ENCODE measurements at regions not wholly inside any gene's neighbourhood (a gene's known extent, or its start where the extent isn't known, plus 50 kb on each side); places are given as distances from the start of the nearest gene placed in this dataset.

- no peaks in the 10 kb centered on the region for H3K79me1 ChIP-seq (replicated peaks; ENCODE audit: low read length, poor library complexity, severe bottlenecking)
- H4K91ac ChIP-seq (ENCODE audit: low read length), result no peak overlapping the region
- no peak overlapping the region for H3K4me3 ChIP-seq (ENCODE audit: insufficient read depth in 1 of 2, low read depth in 1 of 2, low read length in 2 of 2)
- H2BK5ac ChIP-seq (ENCODE audit: low read depth, low read length, poor library complexity, severe bottlenecking), result no peak overlapping the region
- 95% methylated on average over 3 of the region's 3 CpGs for WGBS
- H2BK15ac ChIP-seq (ENCODE audit: low read depth, poor library complexity, severe bottlenecking), result no peak overlapping the region
- H3K9ac ChIP-seq (ENCODE audit: low read length), result no peak overlapping the region
- no peak overlapping the region for H2BK12ac ChIP-seq (ENCODE audit: low read length in 2 of 2)
- H4K8ac ChIP-seq (ENCODE audit: low read length), result no peak overlapping the region
- H3K36me3 ChIP-seq (ENCODE audit: control insufficient read depth in 1 of 2, insufficient read depth in 2 of 2, low read depth in 1 of 2, low read length in 2 of 2), result no peaks in the 10 kb centered on the region
- no peaks in the 10 kb centered on the region for H3K4me1 ChIP-seq (ENCODE audit: control insufficient read depth, insufficient read depth, low read depth, low read length)
- H2AK5ac ChIP-seq (ENCODE audit: low read length, severe bottlenecking), result no peak overlapping the region
- H2BK120ac ChIP-seq (ENCODE audit: low read depth, low read length), result no peak overlapping the region
- H3K27me3 ChIP-seq (ENCODE audit: control insufficient read depth in 1 of 2, insufficient read depth in 1 of 2, low read length in 2 of 2), result peaks cover 9 to 12% of the 10 kb centered on the region in 2 experiments
- no peak overlapping the region for H3K23ac ChIP-seq (ENCODE audit: low read length in 2 of 2)
- no peak overlapping the region for H2AFZ ChIP-seq (ENCODE audit: low read depth, low read length)
- no peak overlapping the region for H3K4me2 ChIP-seq (ENCODE audit: low read length, poor library complexity, severe bottlenecking)
- H3K14ac ChIP-seq (ENCODE audit: low read length in 2 of 2), result no peak overlapping the region
- H3K18ac ChIP-seq (ENCODE audit: low read depth in 1 of 2, low read length in 2 of 2), result no peak overlapping the region
- H3K9me3 ChIP-seq (ENCODE audit: control insufficient read depth, low read length), result no peaks in the 10 kb centered on the region
- DNase-seq, result no peak
- H3K4ac ChIP-seq (ENCODE audit: low read depth in 1 of 2, low read length in 2 of 2), result no peak overlapping the region
- H3K27ac ChIP-seq (ENCODE audit: low read length, poor library complexity, severe bottlenecking), result no peak overlapping the region
Observed at GRCh38 chr1:208537198-208537597, 293.0 kb upstream of the PLXNA2 start.

GRCh38 chr1:208538078-208538477, 293.9 kb upstream of the PLXNA2 start:
- no peak overlapping the region for H4K8ac ChIP-seq (ENCODE audit: low read length)
- no peak overlapping the region for H3K4me2 ChIP-seq (ENCODE audit: low read length, poor library complexity, severe bottlenecking)
- H3K79me1 ChIP-seq (replicated peaks; ENCODE audit: low read length, poor library complexity, severe bottlenecking), result no peaks in the 10 kb centered on the region
- no peak overlapping the region for H2BK15ac ChIP-seq (ENCODE audit: low read depth, poor library complexity, severe bottlenecking)
- no peaks in the 10 kb centered on the region for H3K9me3 ChIP-seq (ENCODE audit: control insufficient read depth, low read length)
- DNase-seq, result no peak
- no peak overlapping the region for H2BK120ac ChIP-seq (ENCODE audit: low read depth, low read length)
- no peak overlapping the region for H3K4ac ChIP-seq (ENCODE audit: low read depth in 1 of 2, low read length in 2 of 2)
- no peak overlapping the region for H3K4me3 ChIP-seq (ENCODE audit: insufficient read depth in 1 of 2, low read depth in 1 of 2, low read length in 2 of 2)
- H2BK5ac ChIP-seq (ENCODE audit: low read depth, low read length, poor library complexity, severe bottlenecking), result no peak overlapping the region
- H3K23ac ChIP-seq (ENCODE audit: low read length in 2 of 2), result no peak overlapping the region
- H3K9ac ChIP-seq (ENCODE audit: low read length), result no peak overlapping the region
- H2AFZ ChIP-seq (ENCODE audit: low read depth, low read length), result no peak overlapping the region
- no peak overlapping the region for H3K14ac ChIP-seq (ENCODE audit: low read length in 2 of 2)
- H3K27ac ChIP-seq (ENCODE audit: low read length, poor library complexity, severe bottlenecking), result no peak overlapping the region
- H4K91ac ChIP-seq (ENCODE audit: low read length), result no peak overlapping the region
- H2BK12ac ChIP-seq (ENCODE audit: low read length in 2 of 2), result no peak overlapping the region
- no peaks in the 10 kb centered on the region for H3K36me3 ChIP-seq (ENCODE audit: control insufficient read depth in 1 of 2, insufficient read depth in 2 of 2, low read depth in 1 of 2, low read length in 2 of 2)
- 97% methylated on average over 7 of the region's 7 CpGs for WGBS
- H3K4me1 ChIP-seq (ENCODE audit: control insufficient read depth, insufficient read depth, low read depth, low read length), result no peaks in the 10 kb centered on the region
- H3K18ac ChIP-seq (ENCODE audit: low read depth in 1 of 2, low read length in 2 of 2), result no peak overlapping the region
- H2AK5ac ChIP-seq (ENCODE audit: low read length, severe bottlenecking), result no peak overlapping the region
- peaks cover 3 to 10% of the 10 kb centered on the region in 2 experiments for H3K27me3 ChIP-seq (ENCODE audit: control insufficient read depth in 1 of 2, insufficient read depth in 1 of 2, low read length in 2 of 2)

- H3K27me3 ChIP-seq (ENCODE audit: control insufficient read depth in 1 of 2, insufficient read depth in 1 of 2, low read length in 2 of 2), result peaks cover 3 to 6% of the 10 kb centered on the region in 2 experiments
- H3K9ac ChIP-seq (ENCODE audit: low read length), result no peak overlapping the region
- H4K91ac ChIP-seq (ENCODE audit: low read length), result no peak overlapping the region
- no peak for DNase-seq
- H2AFZ ChIP-seq (ENCODE audit: low read depth, low read length), result no peak overlapping the region
- no peak overlapping the region for H3K4me2 ChIP-seq (ENCODE audit: low read length, poor library complexity, severe bottlenecking)
- no peak overlapping the region for H2BK120ac ChIP-seq (ENCODE audit: low read depth, low read length)
- 94% methylated on average over 5 of the region's 5 CpGs for WGBS
- no peak overlapping the region for H2BK15ac ChIP-seq (ENCODE audit: low read depth, poor library complexity, severe bottlenecking)
- H3K18ac ChIP-seq (ENCODE audit: low read depth in 1 of 2, low read length in 2 of 2), result no peak overlapping the region
- no peak overlapping the region for H2AK5ac ChIP-seq (ENCODE audit: low read length, severe bottlenecking)
- H3K79me1 ChIP-seq (replicated peaks; ENCODE audit: low read length, poor library complexity, severe bottlenecking), result no peaks in the 10 kb centered on the region
- no peak overlapping the region for H4K8ac ChIP-seq (ENCODE audit: low read length)
- H2BK5ac ChIP-seq (ENCODE audit: low read depth, low read length, poor library complexity, severe bottlenecking), result no peak overlapping the region
- H3K9me3 ChIP-seq (ENCODE audit: control insufficient read depth, low read length), result no peaks in the 10 kb centered on the region
- H3K4me1 ChIP-seq (ENCODE audit: control insufficient read depth, insufficient read depth, low read depth, low read length), result no peaks in the 10 kb centered on the region
- H3K36me3 ChIP-seq (ENCODE audit: control insufficient read depth in 1 of 2, insufficient read depth in 2 of 2, low read depth in 1 of 2, low read length in 2 of 2), result no peaks in the 10 kb centered on the region
- H3K23ac ChIP-seq (ENCODE audit: low read length in 2 of 2), result no peak overlapping the region
- H3K4me3 ChIP-seq (ENCODE audit: insufficient read depth in 1 of 2, low read depth in 1 of 2, low read length in 2 of 2), result peak overlapping the region in 1 of 2 experiments; percentile 38
- no peak overlapping the region for H3K27ac ChIP-seq (ENCODE audit: low read length, poor library complexity, severe bottlenecking)
- H3K14ac ChIP-seq (ENCODE audit: low read length in 2 of 2), result no peak overlapping the region
- no peak overlapping the region for H2BK12ac ChIP-seq (ENCODE audit: low read length in 2 of 2)
- no peak overlapping the region for H3K4ac ChIP-seq (ENCODE audit: low read depth in 1 of 2, low read length in 2 of 2)
Observed at GRCh38 chr1:208538587-208538986, 294.4 kb upstream of the PLXNA2 start.

- Histone ChIP-seq H3K4me3 (ENCODE audit: insufficient read depth in 1 of 2, low read depth in 1 of 2, low read length in 2 of 2) (no peak overlapping the region), H2BK15ac (ENCODE audit: low read depth, poor library complexity, severe bottlenecking) (no peak overlapping the region), H3K14ac (ENCODE audit: low read length in 2 of 2) (no peak overlapping the region), H2BK5ac (ENCODE audit: low read depth, low read length, poor library complexity, severe bottlenecking) (no peak overlapping the region), H3K79me1 (replicated peaks; ENCODE audit: low read length, poor library complexity, severe bottlenecking) (no peaks in the 10 kb centered on the region), H3K9ac (ENCODE audit: low read length) (no peak overlapping the region), H3K4ac (ENCODE audit: low read depth in 1 of 2, low read length in 2 of 2) (no peak overlapping the region), H3K27me3 (ENCODE audit: control insufficient read depth in 1 of 2, insufficient read depth in 1 of 2, low read length in 2 of 2) (no peaks in the 10 kb centered on the region), H2AFZ (ENCODE audit: low read depth, low read length) (no peak overlapping the region), H3K23ac (ENCODE audit: low read length in 2 of 2) (no peak overlapping the region), H4K91ac (ENCODE audit: low read length) (no peak overlapping the region), H4K8ac (ENCODE audit: low read length) (no peak overlapping the region), H2BK12ac (ENCODE audit: low read length in 2 of 2) (no peak overlapping the region), H3K4me2 (ENCODE audit: low read length, poor library complexity, severe bottlenecking) (no peak overlapping the region), H2AK5ac (ENCODE audit: low read length, severe bottlenecking) (no peak overlapping the region), H3K36me3 (ENCODE audit: control insufficient read depth in 1 of 2, insufficient read depth in 2 of 2, low read depth in 1 of 2, low read length in 2 of 2) (no peaks in the 10 kb centered on the region), H3K27ac (ENCODE audit: low read length, poor library complexity, severe bottlenecking) (no peak overlapping the region), H3K18ac (ENCODE audit: low read depth in 1 of 2, low read length in 2 of 2) (no peak overlapping the region), H3K4me1 (ENCODE audit: control insufficient read depth, insufficient read depth, low read depth, low read length) (no peaks in the 10 kb centered on the region), H2BK120ac (ENCODE audit: low read depth, low read length) (no peak overlapping the region), H3K9me3 (ENCODE audit: control insufficient read depth, low read length) (no peaks in the 10 kb centered on the region)
- no peak for DNase-seq
- WGBS, result 87% methylated on average over 2 of the region's 2 CpGs
Observed at GRCh38 chr1:208540724-208541123, 296.5 kb upstream of the PLXNA2 start.

Data from mesenchymal stem cell (in vitro differentiated cells and primary cell).